ENCODE measurements at regions not wholly inside any gene's neighbourhood (a gene's known extent, or its start where the extent isn't known, plus 50 kb on each side); places are given as distances from the start of the nearest gene placed in this dataset.

GRCh38 chr10:128711806-128712205, 585.6 kb upstream of the MKI67 start:
- TF ChIP-seq POLR2A (IDR thresholded peaks at IDR 0.05) = no peak
- TF ChIP-seq CTCF (IDR thresholded peaks at IDR 0.05) = no peak
